HepG2 (cell line): ENCODE measurements at regions not wholly inside any gene's neighbourhood (a gene's known extent, or its start where the extent isn't known, plus 50 kb on each side); places are given as distances from the start of the nearest gene placed in this dataset.

Source experiments
- HMG20A ChIP-seq: IDR thresholded peaks from 2 replicates; pipeline ENCODE4 v1.6.1; 2016; ENCODE audit warnings: borderline replicate concordance
- NFE2L1 ChIP-seq: sonication (generic); formaldehyde crosslinking; IDR thresholded peaks from 2 replicates; pipeline ENCODE4 v1.4.0; 2020; ENCODE audit warnings: missing genetic modification reagents, mild to moderate bottlenecking, borderline replicate concordance
- YY1 ChIP-seq: IDR thresholded peaks from 2 replicates; pipeline ENCODE4 v1.6.1; 2011; ENCODE audit warnings: low read length, low read depth, moderate library complexity, mild to moderate bottlenecking; ENCODE audit not compliant: insufficient read depth, insufficient replicate concordance

- no peak for TF ChIP-seq NFE2L1
- no peak for TF ChIP-seq HMG20A (CRISPR knock-in tag)
- TF ChIP-seq YY1, result no peak
Observed at GRCh38 chr13:34765446-34766180, 176.5 kb upstream of the NBEA start.
